ENCODE measurements at regions not wholly inside any gene's neighbourhood (a gene's known extent, or its start where the extent isn't known, plus 50 kb on each side); places are given as distances from the start of the nearest gene placed in this dataset.
"Not testable (repeated sequence)": the region's sequence is repeated elsewhere in the genome, so short reads cannot be mapped to it uniquely, and the experiment has no call there.

GRCh38 chr9:41779897-41780406, 349.3 kb downstream of the CNTNAP3B start:
- not testable (repeated sequence) for TF ChIP-seq CTCF (conservative IDR thresholded peaks at IDR 0.05; ENCODE audit: low read depth, low read length); EZH2 (IDR thresholded peaks at IDR 0.05; ENCODE audit: low read length, unreplicated experiment); EZH2phosphoT487 (IDR thresholded peaks at IDR 0.05; ENCODE audit: borderline replicate concordance, low read length)

Data from PC-3 (cell line).